Gastrocnemius medialis (tissue), 4 donors: ENCODE measurements at regions not wholly inside any gene's neighbourhood (a gene's known extent, or its start where the extent isn't known, plus 50 kb on each side); places are given as distances from the start of the nearest gene placed in this dataset.

Experiments used
- ATAC-seq, 2 donors: fragments of 150-250 bp; one replicate each; pipeline ENCODE4 v1.9.1; 2016
- DNase-seq, 2 donors: peaks; one replicate each; pipeline ENCODE4 v3.0.0-alpha.2; 2019
- H3K27ac ChIP-seq, 4 donors: fragments of 200-600 bp; sonication (generic); 1 replicate in 1 of 4; 2 replicates in 3 of 4; pipeline ENCODE4 v1.5.1; 2016 to 2018; ENCODE audit warnings: mild to moderate bottlenecking in 2 of 4, moderate library complexity in 1 of 4
- H3K27me3 ChIP-seq, 3 donors: fragments of 200-600 bp; sonication (generic) in 2 of 3; 1 replicate in 1 of 3; 2 replicates in 2 of 3; pipeline versions ENCODE4 v1.5.1 to v1.6.0; 2016 to 2019; ENCODE audit warnings: mild to moderate bottlenecking in 1 of 3, moderate library complexity in 1 of 3
- H3K36me3 ChIP-seq, 2 donors: fragments of 200-600 bp; sonication (generic) in 1 of 2; one replicate each; pipeline ENCODE4 v1.5.1; 2017 to 2018
- H3K4me1 ChIP-seq, 2 donors: fragments of 200-600 bp; sonication (generic) in 1 of 2; one replicate each; pipeline ENCODE4 v1.5.1; 2016 to 2017; ENCODE audit warnings: mild to moderate bottlenecking in 2 of 2
- H3K4me3 ChIP-seq, 4 donors: fragments of 200-600 bp; sonication (generic) in 3 of 4; 1 replicate in 1 of 4; 2 replicates in 3 of 4; pipeline ENCODE4 v1.5.1; 2016 to 2019; ENCODE audit warnings: mild to moderate bottlenecking in 2 of 4
- H3K9me3 ChIP-seq, 3 donors: fragments of 200-600 bp; sonication (generic) in 2 of 3; 1 replicate in 1 of 3; 2 replicates in 2 of 3; pipeline ENCODE4 v1.5.1; 2016 to 2019
- CTCF ChIP-seq, 5 experiments: fragments of 450-650 bp in 3 of 5; fragments of 200-600 bp in 2 of 5; sonication (generic) in 2 of 5; IDR thresholded peaks in 4 of 5; conservative IDR thresholded peaks in 1 of 5; 1 replicate in 4 of 5; 2 replicates in 1 of 5; pipeline ENCODE4 v1.5.1; 2016 to 2019; ENCODE audit warnings: antibody characterized with exemption in 5 of 5, mild to moderate bottlenecking in 3 of 5, moderate library complexity in 3 of 5
- POLR2A ChIP-seq, 2 donors: fragments of 450-650 bp; IDR thresholded peaks; one replicate each; pipeline ENCODE4 v1.6.1; 2017; ENCODE audit warnings: antibody characterized with exemption in 2 of 2, mild to moderate bottlenecking in 2 of 2, moderate library complexity in 2 of 2
- in situ Hi-C, 4 donors: fragments of 200-750 bp; cut with MboI; loops; one replicate each; pipeline versions ENCODE4 v1.15.0 to v1.8.0; 2017; ENCODE audit warnings: low sequenced_read_pairs in 4 of 4
- intact Hi-C: fragments of 100-400 bp; cut with DNase I; formaldehyde crosslinking; loops from one replicate; pipeline ENCODE4 v1.15.1; 2023; ENCODE audit warnings: low total_unique reads

- in situ Hi-C loops (no loop called here), intact Hi-C loops (no loop called here)
- no peak overlapping the region for H3K27ac ChIP-seq
- no peaks in the 10 kb centered on the region for H3K4me1 ChIP-seq
- TF ChIP-seq CTCF (IDR thresholded peaks at IDR 0.05 in 4 of 5, conservative IDR thresholded peaks at IDR 0.05 in 1 of 5): no peak
- TF ChIP-seq POLR2A (IDR thresholded peaks at IDR 0.05): no peak
- ATAC-seq (no peak), DNase-seq (no peak)
- no peak overlapping the region for H3K4me3 ChIP-seq
- H3K27me3 ChIP-seq: no peaks in the 10 kb centered on the region
- H3K9me3 ChIP-seq: no peaks in the 10 kb centered on the region
- no peaks in the 10 kb centered on the region for H3K36me3 ChIP-seq
Observed at GRCh38 chr15:70219966-70220365, 122.2 kb upstream of the TLE3 start.

GRCh38 chr15:70219256-70219895, 121.7 kb upstream of the TLE3 start:
- Histone ChIP-seq H3K27ac (no peak overlapping the region), H3K36me3 (no peaks in the 10 kb centered on the region), H3K27me3 (no peaks in the 10 kb centered on the region), H3K4me1 (no peaks in the 10 kb centered on the region), H3K4me3 (no peak overlapping the region), H3K9me3 (no peaks in the 10 kb centered on the region)
- DNase-seq (no peak), ATAC-seq (no peak)
- TF ChIP-seq CTCF (IDR thresholded peaks at IDR 0.05 in 4 of 5, conservative IDR thresholded peaks at IDR 0.05 in 1 of 5) (no peak), POLR2A (IDR thresholded peaks at IDR 0.05) (no peak)
- intact Hi-C loops (no loop called here), in situ Hi-C loops (no loop called here)

- ATAC-seq: no peak
Observed at GRCh38 chr15:70217226-70218160, 119.8 kb upstream of the TLE3 start.

DNA sequence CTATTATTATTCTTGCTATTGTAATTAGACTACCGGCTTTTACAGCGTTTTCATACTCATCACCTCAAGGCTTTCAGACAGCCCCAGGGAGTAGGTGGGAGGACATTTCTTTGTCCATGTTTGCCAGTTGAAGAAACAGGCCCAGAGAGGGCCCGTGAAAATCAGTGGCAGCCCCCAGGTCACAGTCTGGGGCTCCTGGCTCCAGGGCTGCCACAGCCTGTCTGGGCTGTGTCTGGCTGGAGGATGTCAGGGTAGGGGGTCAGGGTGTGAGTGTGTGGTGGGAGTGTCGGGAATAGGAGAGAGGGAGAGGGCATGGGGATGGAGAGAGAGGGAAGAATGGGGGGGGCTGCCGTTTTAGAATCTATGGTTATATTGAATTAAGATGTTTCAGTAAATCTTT, 118.2 kb upstream of the TLE3 start:
- intact Hi-C loops (no loop called here), in situ Hi-C loops (no loop called here)
- Histone ChIP-seq H3K4me1 (peaks cover 0 to 5% of the 10 kb centered on the region in 2 donors), H3K27ac (no peak overlapping the region), H3K9me3 (no peaks in the 10 kb centered on the region), H3K27me3 (peaks cover 0 to 3% (median 0%) of the 10 kb centered on the region in 3 donors), H3K4me3 (no peak overlapping the region), H3K36me3 (no peaks in the 10 kb centered on the region)
- ATAC-seq: no peak
- no peak for TF ChIP-seq POLR2A (IDR thresholded peaks at IDR 0.05)
- TF ChIP-seq CTCF (IDR thresholded peaks at IDR 0.05 in 4 of 5, conservative IDR thresholded peaks at IDR 0.05 in 1 of 5): no peak
- DNase-seq: no peak

More at GRCh38 chr15:70217226-70218160, 119.8 kb upstream of the TLE3 start:
- no peak for DNase-seq
- Histone ChIP-seq H3K9me3 (no peaks in the 10 kb centered on the region), H3K4me1 (peaks cover 0 to 2% of the 10 kb centered on the region in 2 donors), H3K36me3 (no peaks in the 10 kb centered on the region), H3K27me3 (no peaks in the 10 kb centered on the region), H3K4me3 (no peak overlapping the region), H3K27ac (no peak overlapping the region)
- intact Hi-C loops: no loop called here
- TF ChIP-seq POLR2A (IDR thresholded peaks at IDR 0.05) (no peak), CTCF (IDR thresholded peaks at IDR 0.05 in 4 of 5, conservative IDR thresholded peaks at IDR 0.05 in 1 of 5) (no peak)
- in situ Hi-C loops: no loop called here
